ENCODE measurements at regions not wholly inside any gene's neighbourhood (a gene's known extent, or its start where the extent isn't known, plus 50 kb on each side); places are given as distances from the start of the nearest gene placed in this dataset.

DNA sequence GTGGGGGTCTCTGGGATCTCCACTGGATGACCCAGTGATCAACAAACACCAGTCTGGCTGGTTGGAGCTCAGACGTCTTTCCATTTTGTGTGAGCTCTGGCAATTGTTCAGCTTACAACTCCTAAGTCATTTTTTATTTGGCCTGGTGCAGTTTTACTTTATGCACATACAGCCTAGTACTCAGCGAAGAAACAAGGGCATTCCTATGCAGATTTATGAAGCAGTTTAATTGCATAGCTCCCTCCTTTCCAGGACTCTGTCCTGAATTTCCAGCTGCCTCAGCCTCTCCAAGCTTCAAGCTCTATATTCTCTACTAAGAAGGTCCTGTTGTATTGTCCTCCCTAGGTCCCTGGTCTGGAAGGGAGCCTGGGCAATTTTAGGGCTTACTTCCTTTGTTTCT lies 145.6 kb upstream of the GALNT17 start:
- no peak for DNase-seq (ENCODE audit: low read depth)

DNA sequence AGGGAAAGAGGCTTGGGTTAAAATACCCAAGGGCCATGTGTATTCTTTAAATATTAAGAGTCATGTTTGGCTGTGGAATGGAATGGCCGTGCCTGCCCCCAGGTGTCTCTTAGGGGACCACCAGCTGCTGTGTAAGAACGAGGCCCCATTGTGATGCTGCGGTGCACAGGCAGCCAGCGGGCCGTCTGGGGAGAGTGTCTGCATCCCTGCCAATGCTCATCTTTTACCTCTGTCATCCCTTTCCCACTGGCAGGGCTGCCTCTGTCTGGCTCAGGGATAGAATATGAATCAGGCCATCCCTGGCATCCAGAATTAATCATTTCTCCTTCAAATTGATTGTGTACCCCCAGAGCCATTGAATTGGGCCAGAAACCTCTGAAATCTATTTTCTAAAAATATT lies 137.8 kb upstream of the GALNT17 start:
- no peak for DNase-seq (ENCODE audit: low read depth)

GRCh38 chr7:70997261-70997660 lies 134.7 kb upstream of the GALNT17 start:
- DNase-seq (ENCODE audit: low read depth) = no peak

DNA sequence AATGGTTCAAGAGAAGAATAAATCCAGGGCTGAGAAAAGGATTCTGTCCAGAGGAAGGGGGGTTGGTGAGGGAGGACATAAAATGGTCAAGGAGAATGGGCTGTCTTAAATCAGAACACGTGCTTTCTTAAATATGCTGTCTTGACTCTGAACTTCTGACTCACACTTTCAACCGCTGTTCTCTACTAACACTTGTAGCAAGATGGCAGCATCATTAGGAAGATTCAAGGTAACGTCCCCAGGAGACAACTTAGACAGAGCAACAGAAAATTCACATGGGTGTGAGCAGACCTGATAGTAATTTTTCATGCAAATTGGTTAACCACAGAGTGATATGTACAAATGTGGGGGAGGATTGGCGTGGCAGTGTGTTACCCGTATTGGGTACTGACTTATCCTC lies 126.8 kb upstream of the GALNT17 start:
- DNase-seq (ENCODE audit: low read depth) = no peak

GRCh38 chr7:71009636-71010035 lies 122.3 kb upstream of the GALNT17 start:
- no peak for DNase-seq (ENCODE audit: low read depth)

DNA sequence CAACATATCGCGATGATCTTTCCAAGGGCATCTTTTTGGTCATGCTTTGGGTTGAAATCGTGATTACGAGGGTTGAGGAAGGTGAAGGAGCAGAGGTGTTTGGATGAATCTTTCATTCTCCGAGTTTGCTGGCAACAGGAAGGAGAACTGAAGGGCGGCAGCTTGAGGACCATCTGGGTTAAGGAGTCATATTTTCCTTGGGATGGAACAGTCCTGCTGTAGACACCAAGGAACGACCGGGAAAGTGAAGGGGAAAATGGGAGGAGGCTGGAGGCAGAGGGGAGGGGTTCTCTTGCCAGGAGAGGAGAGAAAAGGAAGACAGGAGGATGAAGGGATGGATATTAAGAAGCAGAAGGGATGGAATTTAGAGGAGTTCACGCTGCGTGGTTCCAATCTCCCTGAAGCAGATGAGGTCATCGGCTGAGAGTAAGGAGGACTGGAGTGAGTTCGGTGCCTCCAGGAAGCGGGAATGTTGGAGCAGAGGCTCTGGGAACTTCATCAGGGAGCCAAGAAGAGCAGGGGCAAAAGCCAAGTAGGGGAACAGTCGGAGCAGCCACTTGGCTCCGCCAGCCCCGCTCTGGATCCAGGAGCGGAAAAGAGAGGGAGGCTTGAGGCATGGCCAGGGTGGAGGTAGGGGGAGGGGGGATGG lies 116.6 kb upstream of the GALNT17 start:
- DNase-seq (ENCODE audit: low read depth) = no peak

- no peak for DNase-seq (ENCODE audit: low read depth)
These were observed 115.5 kb upstream of the GALNT17 start for GRCh38 chr7:71016401-71016800.

- DNase-seq (ENCODE audit: low read depth) = no peak
These were observed 114.3 kb upstream of the GALNT17 start for GRCh38 chr7:71017602-71018001.

DNA sequence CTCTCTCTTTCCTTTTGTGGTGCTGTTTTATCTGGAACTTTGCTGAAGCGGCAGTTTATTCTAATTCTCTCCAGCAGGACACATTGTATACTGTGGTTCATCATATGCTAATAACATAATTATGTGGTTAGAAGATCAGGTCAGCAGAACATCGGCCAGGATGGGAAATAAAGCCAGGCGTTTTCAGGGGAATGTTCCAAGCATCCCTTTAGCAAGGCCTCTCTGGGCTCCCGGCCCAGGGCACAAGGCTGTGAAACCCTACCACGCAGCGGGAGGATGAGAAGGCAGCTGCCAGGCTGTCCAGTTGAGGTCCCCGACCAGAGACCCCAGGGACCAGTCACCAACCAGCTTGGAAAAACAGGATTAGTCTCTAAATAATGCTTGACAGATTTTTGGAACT lies 112.2 kb upstream of the GALNT17 start:
- no peak for DNase-seq (ENCODE audit: low read depth)

- no peak for DNase-seq (ENCODE audit: low read depth)
These were observed 110.8 kb upstream of the GALNT17 start for GRCh38 chr7:71021131-71021530.

DNA sequence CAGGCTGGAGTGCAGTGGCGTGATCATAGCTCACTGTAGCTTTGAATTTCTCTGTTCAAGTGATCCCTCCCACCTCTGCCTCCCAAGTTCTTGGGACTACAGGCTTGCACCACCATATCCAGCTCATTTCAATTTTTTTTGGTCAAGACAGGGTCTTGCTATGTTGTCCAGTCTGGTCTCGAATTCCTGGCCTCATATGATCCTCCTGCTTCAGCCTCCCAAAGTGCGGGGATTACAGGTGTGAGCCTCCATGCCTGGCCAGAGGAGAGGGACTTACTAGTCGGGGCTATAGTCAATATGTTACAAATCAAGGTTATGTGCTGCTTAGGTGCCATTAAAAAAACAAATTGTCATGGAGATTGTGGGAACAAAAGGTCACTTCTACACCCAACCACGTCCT lies 105.3 kb upstream of the GALNT17 start:
- DNase-seq (ENCODE audit: low read depth) = no peak

GRCh38 chr7:71034243-71034642 lies 97.7 kb upstream of the GALNT17 start:
- no peak for DNase-seq (ENCODE audit: low read depth)

GRCh38 chr7:71042591-71042990 lies 89.4 kb upstream of the GALNT17 start:
- DNase-seq (ENCODE audit: low read depth) = no peak

DNA sequence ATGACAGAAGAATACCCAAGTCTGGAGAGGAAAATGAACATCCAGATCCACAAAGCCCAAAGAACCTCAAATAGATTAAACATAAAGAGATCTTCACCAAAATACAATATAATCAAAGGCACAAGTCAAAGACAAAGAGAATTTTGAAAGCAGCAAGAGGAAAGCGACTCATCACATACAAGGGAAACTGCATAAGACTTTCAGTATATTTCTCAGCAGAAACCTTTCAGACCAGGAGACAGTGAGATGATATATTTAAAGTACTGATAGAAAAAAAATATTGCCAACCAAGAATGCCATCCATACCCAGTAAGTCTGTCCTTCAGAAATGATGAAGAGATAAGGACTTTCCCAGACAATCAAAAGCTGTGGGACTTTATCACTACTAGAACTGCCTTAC lies 81.5 kb upstream of the GALNT17 start:
- DNase-seq (ENCODE audit: low read depth) = no peak

GRCh38 chr7:71055504-71055903 lies 76.4 kb upstream of the GALNT17 start:
- DNase-seq (ENCODE audit: low read depth) = no peak

DNA sequence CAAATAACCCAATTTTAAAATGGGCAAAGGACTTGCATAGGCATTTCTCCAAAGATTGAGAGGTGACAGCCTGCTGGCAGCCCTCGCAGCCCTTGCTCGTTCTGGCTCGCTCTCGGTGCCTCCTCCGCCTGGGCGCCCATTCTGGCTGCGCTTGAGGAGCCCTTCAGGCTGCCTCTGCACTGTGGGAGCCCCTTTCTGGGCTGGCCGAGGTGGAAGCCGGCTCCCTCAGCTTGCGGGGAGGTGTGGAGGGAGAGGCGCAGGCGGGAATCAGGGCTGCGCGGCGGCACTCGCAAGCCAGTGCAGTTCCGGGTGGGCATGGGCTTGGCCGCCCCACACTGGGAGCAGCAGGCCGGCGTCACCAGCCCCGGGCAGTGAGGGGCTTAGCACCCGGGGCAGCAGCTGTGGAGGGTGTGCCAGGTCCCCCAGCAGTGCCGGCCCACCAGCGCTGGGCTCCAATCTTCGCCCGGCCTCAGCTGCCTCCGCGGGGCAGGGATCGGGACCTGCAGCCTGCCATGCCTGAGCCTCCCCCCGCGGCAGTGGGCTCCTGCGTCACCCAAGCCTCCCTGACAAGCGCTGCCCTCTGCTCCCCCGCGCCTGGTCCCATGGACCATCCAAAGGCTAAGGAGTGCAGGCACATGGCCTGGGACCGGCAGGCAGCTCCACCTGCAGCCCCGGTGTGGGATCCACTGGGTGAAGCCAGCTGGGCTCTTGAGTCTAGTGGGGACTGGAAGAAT lies 54.0 kb upstream of the GALNT17 start:
- no peak for DNase-seq (ENCODE audit: low read depth)
